Stimulated activated CD8-positive, alpha-beta memory T cell treated with anti-CD3 and anti-CD28 coated beads, Interleukin-7, amount 100 ng/mL, for 24 hours (primary cell): ENCODE measurements at regions not wholly inside any gene's neighbourhood (a gene's known extent, or its start where the extent isn't known, plus 50 kb on each side); places are given as distances from the start of the nearest gene placed in this dataset.
"Not testable (repeated sequence)": the region's sequence is repeated elsewhere in the genome, so short reads cannot be mapped to it uniquely, and the experiment has no call there.

Experiments
- DNase-seq: peaks from one replicate; pipeline ENCODE4 v3.0.0-alpha.2; 2020; ENCODE audit warnings: low read depth

DNA sequence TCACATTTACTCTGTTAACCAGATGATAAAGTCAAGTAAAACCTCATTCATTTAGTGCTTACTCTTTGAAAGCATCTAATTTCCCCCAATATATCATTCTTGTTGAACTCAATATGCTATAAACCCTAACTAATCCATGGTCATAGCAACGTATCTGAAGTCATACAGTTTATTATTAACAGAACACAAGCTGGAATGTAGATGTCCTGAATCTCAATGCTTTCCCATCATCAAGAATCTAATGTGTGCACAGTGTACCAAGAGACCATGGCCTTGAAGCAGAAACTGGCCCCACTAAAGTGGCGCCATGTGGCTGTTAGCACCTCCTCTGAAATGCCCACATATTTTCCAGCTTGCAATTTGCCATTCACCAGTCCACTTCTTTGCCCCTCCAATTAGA is 245.8 kb downstream of the SOX9 start:
- no peak for DNase-seq

DNA sequence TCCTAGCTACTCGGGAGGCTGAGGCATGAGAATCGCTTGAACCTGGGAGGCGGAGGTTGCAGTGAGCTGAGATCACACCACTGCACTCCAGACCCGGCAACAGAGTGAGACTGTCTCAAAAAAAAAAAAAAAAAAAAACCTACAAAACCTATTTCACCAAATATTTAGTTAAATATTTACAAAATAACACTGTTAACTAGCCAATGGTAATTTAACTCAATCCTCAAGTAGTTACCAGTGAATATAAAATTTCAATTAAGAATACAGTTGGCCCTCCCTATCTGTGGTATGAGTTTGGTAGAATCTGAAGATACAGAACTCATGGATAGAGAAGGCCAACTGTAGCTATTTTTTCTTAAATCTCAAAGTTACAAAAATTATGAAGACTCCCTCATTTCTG is 247.4 kb downstream of the SOX9 start:
- DNase-seq = no peak

DNA sequence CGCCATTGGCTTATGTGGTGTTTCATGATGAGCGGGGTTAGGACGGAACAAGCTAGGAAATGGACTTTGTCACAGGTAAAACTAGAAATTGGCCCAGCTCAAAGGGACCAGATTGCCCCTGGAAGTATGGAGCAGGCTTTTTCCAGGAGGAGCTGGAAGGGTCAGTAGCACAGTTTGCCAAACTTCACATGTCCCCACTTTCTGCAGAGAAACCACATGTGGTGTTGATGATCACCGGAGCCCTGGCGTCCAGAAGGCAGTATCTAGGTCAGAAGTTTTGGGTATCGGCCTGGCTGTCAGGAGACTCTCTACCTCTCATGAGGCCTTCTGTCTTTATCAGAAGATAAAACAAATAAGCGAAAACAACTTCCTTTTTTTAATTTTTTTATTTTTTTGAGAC is 248.5 kb downstream of the SOX9 start:
- no peak for DNase-seq

DNA sequence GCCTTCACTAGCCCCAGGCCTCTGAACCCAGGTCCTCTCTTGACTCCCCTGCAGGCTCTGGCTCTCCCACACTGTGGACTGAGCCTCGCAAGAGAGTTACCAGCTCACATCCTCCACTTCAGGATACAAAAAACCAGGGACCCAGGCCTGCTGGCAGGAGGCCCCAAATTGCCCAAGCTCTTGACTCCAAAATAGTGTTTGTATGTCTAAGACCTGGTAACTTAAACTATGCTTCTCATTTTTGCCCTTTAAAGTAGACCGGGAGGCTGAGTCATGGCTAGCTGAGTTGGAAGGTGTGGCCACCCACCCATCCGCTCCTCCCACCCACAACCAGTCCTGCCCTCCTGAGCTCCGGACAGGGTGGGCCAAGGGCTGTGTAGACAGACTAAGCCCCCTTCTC is 250.0 kb downstream of the SOX9 start:
- DNase-seq = no peak

DNA sequence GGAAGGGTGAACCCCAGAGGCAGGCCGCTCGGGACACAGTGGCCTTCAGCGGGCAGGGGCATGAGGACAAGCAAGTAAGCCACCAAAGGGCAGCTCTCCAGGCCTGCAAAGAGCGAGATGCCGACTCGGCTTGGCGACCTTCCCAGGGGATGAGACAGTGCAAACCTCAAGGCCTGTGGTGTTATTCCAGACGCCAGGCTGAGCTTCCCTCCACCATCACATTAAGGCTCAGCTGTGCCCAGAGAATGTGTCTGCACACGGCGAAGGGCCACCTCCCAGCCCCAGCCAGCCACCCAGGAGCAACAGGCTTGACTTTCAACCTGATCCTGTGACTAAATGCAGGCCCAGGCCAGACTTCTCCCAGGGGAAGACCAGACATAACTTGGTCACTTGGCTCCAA is 251.4 kb downstream of the SOX9 start:
- DNase-seq = no peak

DNA sequence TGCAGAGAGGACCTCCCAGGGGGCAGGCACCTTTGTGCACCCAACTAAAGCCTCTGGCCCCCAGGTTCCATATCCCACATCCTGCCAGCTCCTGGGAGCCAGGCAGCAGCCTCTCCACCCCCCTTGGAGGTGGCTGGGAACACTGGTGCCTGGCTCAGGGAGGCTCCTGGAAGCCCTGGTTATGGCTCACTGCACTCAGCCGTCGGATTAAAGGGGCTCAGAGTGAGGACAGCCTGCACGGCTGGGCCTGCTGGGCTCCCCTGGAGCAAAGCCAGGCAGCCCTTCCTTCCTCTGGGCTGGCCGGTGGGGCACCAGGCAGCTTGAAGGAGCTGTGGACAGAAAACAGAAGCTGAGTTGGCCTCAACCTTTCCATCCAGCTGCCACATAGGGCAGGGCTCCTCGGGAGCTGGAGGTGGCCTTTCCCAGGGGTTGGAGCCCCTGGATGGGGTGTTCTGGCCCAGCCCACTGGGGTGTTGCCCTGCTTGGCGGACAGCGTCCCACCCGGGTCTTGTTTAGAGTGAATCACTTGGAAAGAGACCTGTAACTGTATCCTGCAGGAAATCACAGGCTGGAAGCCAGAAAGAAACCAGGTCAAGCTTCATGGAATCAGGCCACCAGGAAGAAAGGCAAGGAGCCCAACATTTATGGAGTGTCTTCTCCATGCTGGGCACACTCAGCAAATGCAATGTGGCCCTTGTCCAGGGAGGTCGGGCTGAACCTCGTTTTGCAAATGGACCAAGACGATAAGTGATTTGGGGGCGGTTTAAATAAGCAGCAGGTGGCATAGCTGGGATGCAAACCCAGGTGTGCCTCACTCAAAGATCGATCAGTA is 253.3 kb downstream of the SOX9 start:
- no peak for DNase-seq

DNA sequence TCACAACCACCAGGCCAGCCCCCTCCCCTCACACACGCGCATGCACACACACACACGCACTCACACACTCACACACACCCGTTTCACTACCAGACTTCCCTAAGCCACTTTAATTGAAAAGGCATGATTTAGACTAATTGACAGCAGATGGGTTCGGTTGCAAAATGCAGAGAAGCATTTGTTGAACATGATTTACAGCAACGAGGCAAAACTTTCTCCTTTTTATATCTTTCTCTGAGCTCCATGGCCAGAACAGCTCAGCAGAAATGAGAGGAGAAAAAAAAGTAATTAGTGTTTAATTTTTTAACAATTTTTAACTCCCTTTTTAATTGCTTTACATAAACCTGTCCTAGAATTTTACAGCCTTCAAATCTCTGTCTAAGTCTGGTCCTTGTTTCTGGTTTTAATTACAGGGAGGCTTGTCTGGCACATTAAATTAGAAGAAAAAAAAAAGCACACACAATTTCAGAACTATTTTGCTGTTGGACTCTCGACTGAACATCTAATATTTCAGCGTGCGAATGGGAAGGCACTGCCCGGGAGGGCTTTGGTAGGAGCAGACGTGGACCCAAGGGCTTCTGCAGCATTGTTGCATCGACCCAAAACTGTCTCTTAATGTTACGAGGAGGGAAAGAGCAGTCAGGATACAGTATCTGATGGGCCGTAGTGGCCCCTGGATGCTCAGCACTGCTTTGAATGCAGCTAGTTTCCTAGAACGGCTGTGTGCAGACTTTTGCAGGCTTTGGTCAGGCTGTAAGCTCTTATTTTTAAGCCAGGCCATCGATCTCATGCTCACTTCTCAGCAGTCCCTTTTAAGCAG is 255.9 kb downstream of the SOX9 start:
- DNase-seq = no peak

DNA sequence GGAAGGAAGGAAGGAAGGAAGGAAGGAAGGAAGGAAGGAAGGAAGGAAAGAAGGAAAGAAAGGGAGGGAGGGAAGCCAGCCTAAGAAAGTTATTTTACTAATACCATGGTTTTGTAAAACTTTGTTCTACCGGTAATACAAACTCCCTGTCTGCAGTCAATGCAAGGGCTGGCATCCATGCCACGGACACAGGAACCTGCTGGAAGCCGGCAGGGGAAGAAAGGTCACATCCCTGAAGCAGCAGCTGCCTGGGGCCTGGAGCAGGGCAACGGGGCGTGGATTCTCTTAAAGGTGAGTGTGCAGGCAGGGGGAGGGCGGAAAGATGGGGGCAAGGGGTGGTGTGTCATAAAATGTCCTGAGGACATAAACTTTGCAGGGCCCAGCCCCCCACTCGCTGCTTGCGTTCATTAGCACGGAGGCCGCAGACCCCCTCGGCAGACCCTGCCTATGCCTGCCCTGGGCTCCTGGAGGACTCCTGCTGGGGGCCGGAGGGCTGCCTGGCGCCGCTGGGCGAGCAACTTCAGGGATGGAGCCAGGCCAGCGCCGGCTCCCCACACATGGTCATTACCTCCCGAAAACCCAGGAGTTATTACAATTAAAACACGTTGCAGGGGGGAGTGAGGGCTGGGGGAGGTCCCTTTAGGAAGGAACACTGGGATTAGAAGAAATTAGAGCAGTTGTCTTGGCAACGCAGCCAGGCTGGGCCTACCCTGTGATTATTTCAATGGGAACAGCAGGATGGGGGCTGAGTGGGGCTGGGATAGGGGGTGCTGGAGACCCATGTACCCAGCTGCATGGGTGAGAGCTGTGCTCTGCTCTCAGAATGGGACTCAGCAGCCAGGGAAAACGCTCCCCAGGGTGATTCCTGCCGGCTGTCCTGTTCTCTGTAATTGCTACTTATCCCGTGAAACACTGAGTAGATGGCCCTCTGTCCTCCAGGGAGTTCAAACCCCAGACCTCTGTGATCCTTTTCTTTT is 257.9 kb downstream of the SOX9 start:
- DNase-seq = no peak

DNA sequence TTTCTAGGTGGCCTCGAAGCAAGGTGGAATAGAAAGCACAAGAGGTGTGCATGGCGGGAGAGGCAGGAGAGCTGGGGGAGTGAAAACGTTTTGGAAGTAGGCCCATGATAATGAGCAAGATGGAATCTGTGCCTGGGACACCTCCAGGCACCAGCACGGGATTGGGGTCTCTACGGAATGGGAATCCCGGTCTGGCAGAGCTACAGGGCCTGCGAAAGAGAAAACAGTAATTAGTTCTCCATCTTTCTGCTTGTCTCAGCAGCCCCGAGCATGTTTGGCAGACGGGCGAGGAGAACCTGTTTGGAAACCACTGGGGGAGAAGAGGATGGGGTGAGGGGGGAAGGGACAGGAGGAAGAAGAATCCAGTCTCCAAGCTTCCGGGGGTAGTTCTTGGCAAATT is 258.7 kb downstream of the SOX9 start:
- DNase-seq = no peak

DNA sequence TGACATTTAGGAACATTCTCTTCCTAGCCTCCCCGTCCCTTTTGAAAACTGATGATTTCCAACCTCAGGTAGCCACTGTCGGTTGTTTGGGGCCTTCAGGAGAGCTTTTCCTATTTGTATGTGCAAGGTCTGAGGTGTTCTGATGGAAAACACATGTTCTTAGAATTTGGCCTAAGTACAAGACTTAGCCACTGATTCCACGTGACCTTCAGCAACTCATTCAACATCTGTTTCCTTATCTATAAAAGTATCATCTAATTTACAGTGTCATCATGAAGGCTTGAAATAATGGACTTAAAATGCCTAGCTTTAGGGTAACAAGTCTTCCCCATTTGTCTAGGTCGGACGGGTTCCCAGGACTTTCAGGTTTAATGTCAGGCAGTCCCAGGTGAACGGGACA is 259.3 kb downstream of the SOX9 start:
- no peak for DNase-seq

DNA sequence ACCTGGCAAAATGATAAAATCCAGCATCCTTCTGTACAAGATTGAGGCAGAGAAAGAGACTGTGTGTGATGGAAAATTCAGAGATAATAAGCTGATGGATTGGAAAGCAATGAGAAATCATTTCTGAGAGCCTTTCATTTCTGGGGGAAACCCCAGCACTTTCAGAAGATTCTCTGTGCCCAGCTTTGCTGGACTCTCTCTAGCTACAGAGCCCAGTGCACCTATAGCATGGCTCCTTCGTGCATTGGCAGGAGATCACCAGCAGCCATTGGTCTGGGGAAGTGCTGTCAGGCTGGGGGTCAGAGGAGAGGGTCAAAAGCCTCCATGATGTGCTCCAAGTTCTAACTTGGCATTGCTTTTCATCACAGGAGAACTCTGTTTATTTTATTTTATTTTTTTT is 259.9 kb downstream of the SOX9 start:
- no peak for DNase-seq

DNA sequence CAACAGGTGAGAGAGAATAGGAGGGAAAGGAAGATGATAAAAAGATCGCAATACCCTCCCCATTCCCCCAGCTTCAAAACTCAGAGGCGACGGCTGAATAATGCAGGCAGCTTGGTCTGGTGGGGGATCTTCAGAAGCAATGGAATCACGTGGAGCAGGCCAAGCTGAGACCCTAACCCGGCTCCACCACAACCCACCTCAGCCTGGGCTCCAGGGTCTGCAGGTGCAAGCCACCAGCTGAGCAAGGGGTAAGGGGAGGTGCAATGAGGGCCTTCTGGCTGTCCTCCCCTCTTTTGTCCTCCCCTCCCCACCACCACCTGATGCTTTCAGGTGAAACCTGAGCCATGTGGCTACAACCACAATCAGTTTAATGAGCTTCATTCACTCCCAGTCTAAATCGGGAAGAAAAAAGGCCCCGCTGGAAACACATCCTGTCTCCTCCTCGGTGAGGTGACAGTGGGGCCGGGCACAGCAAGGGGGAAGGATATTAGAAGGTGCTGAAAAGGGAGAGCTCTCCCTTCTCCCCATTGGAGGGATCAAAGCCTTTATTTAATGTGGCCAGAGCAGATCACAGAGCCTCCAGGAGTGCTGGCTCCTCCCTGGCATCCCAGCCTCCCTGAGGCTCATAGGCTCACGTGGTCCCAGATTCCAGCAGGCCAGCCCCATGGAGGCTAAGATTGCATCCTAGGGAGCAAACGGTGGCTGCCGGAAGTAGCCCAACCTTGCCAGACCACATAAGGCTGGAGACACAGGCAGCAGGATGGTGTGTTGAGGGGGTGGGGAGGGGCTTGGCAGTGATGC is 261.0 kb downstream of the SOX9 start:
- no peak for DNase-seq

DNA sequence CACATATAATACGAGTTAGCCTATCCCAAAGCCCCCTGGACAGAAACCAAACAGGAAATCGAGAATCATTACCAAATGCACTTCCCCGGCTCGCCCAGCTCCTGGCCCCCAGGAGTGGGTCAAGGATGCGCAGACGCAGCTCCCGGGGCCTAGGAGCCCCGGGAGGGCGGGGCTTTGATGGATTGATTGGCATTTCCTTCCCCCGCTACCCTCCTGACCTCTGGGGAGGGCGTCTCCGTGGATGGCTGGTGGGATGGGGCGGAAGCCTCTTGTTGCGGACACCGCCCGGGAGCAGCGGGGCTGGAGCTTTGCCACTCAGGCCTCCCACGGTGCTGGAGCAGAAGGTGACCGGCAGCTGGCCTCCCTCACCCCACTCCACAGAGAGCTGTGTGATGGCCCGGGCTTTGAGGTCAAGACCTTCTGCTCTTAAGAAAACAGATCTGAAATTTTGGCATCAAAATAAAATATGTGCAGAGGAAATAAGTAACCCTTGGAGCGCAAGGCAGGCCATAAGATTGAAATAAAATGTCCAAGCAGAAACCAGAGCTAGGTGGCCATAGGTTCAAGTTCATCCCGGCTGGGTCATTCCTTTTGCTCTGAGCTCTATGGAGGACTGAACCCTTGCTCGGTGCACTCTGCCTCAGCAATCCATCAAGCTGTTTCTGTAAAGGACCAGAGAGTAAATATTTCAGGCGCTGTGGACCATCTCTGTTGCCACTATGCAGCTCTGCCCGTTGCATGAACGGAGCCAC is 262.3 kb downstream of the SOX9 start:
- DNase-seq = no peak

DNA sequence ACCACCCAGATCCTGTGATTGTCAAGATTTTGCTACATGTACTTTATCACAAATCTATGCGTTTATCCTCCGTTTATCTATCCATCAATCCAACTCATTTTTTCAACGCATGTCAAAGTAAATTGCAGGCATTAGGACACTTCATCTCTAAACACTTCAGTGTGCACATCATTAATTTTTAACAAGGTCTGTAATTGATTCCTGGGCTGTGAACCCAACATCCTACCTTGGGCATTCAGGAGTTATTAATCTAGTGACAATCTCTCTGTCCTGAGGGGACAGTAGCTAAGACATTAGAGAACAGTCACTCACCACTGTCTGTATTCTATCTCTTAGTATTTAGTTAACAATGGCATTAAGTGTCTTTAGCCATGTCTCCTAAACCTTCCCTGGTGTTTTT is 264.7 kb downstream of the SOX9 start:
- no peak for DNase-seq

DNA sequence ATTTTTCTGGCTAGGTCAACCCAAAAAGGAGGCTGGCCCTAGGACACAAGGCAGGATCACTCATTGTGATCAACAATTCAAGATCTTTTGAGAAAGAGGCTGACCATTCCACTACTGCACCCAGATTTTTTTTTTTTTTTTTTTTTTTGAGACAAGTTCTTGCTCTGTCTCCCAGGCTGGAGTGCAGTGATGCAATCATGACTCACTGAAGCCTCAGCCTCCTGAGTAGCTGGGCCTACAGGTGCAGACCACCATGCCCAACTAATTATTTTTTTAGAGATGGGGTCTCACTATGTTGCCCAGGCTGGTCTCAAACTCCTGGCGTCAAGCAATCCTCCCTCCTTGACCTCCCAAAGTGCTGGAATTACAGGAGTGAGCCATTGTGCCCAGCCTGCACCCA is 265.4 kb downstream of the SOX9 start:
- not testable (repeated sequence) for DNase-seq

DNA sequence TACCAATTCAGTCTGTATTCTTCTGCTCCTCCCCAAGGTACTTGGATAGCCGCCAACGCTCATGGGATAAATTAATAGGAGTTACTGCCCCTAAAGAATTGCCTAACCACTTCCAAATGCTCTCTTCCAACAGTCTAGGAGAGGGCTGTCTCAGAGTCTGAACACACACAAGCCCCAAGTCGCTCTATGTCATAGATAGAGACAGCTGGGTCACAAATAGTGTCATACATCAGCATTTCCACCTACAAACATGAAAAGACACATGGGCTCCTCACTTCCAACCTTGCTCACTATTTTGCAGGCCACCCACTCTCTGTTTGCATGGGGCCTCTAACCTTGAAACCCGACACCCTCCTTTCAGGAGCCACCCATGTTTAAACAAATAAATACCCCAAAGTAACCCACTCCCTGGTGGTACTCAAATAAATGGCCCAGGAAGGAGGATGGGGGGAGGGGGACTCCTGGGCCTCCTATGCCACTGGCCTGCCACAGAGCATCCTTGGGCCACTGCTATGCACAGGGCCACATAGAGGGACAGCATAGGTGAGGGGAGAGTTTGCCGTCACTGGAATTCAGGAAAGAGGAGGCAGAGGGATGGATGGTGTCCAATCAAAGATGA is 265.9 kb downstream of the SOX9 start:
- DNase-seq = no peak

DNA sequence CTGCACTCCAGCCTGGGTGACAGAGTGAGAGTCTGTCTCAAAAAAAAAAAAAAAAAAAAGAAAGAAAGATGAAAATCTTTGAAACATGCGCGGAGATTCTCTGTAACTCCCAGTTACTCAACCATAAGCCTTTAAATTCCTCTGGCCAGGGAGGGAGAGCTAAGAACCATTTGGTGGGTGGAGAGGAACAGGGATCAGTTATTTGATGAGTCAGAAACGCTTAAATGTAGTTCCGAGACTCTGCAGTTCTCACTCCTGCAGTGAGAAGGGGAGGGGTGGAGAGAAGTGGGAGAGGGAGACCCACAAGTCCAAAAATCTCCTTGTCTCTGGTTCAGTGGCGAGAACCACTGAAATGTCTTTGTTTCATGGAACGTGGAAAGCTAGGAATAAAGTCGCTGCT is 266.7 kb downstream of the SOX9 start:
- DNase-seq = no peak

DNA sequence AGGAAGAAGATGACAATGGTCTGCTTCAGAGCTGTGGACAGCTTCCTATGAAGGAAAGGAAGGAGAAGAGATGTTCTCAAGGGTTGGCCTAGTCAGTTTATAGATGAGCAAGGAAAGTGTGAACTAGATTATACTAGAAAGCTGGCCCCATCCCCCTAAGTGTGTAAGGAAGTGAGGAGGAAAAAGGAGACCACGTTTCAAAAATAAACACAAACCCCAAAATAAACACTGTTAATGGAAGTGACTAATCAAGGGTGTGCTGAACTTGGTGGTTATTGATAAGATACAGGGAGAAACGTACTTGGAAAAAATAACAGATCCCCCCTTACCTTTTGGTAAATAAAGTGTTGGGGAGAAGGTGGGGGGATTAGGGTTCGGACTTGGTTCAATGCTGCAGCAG is 267.1 kb downstream of the SOX9 start:
- DNase-seq = no peak

DNA sequence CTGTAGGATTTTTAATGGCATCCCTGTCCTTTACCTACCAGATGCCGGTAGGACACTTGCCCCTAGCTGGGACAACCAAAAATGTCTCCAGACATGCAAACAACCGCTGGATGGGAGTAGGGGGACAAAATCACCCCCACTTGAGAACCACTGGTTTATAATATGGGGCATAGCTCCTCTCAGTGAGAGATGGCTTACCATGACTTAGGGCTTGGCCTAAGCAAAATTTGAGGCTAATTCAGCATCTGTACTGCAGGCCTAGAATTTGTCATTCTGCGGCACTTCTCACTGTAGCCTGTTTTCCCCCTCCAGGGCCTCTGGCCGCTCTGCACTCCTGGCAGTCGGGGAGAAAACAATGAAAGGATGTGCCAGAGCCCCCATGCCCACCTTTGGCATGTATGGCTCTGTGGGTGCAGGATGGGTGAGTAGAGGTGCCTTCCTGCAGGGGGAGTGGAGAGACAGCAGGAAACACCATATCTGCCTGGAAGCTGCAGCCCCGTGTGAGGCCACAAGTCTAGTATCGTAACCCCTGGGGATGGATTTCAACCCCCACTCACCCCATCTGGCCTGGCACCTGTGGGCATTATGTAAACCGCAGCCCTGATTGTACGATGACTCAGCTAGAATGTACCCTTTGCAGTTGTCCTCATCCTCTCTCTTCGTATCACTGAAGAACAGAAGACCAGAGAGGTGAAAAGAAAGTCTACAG is 268.1 kb downstream of the SOX9 start:
- no peak for DNase-seq
